Mesothelial cell of epicardium (in vitro differentiated cells): ENCODE measurements at regions not wholly inside any gene's neighbourhood (a gene's known extent, or its start where the extent isn't known, plus 50 kb on each side); places are given as distances from the start of the nearest gene placed in this dataset.

Experiments
- DNase-seq, 2 experiments: peaks; one replicate each; pipeline ENCODE4 v3.0.0; 2021; ENCODE audit warnings: low spot score in 2 of 2; ENCODE audit not compliant: unreplicated experiment in 2 of 2
- H3K27ac Mint-ChIP-seq: 2 replicates; pipeline ENCODE4 v1.8.0; 2021; ENCODE audit warnings: mixed read lengths
- H3K27me3 Mint-ChIP-seq: 2 replicates; pipeline ENCODE4 v1.8.0; 2021; ENCODE audit warnings: low read depth, mixed read lengths
- H3K36me3 Mint-ChIP-seq: 2 replicates; pipeline ENCODE4 v1.8.0; 2021; ENCODE audit warnings: mixed read lengths
- H3K4me1 Mint-ChIP-seq: 2 replicates; pipeline ENCODE4 v1.8.0; 2021; ENCODE audit warnings: mixed read lengths
- H3K4me3 Mint-ChIP-seq: 2 replicates; pipeline ENCODE4 v1.8.0; 2021; ENCODE audit warnings: mild to moderate bottlenecking, moderate library complexity, mixed read lengths
- H3K9me3 Mint-ChIP-seq: 2 replicates; pipeline ENCODE4 v1.8.0; 2021; ENCODE audit warnings: mixed read lengths
- TF ChIP-seq, protein P1 (sequence below): fragments of 200-600 bp; sonication (generic); IDR thresholded peaks from one replicate; pipeline ENCODE4 v1.5.0; 2021; ENCODE audit warnings: antibody characterized with exemption; ENCODE audit not compliant: unreplicated experiment

DNA sequence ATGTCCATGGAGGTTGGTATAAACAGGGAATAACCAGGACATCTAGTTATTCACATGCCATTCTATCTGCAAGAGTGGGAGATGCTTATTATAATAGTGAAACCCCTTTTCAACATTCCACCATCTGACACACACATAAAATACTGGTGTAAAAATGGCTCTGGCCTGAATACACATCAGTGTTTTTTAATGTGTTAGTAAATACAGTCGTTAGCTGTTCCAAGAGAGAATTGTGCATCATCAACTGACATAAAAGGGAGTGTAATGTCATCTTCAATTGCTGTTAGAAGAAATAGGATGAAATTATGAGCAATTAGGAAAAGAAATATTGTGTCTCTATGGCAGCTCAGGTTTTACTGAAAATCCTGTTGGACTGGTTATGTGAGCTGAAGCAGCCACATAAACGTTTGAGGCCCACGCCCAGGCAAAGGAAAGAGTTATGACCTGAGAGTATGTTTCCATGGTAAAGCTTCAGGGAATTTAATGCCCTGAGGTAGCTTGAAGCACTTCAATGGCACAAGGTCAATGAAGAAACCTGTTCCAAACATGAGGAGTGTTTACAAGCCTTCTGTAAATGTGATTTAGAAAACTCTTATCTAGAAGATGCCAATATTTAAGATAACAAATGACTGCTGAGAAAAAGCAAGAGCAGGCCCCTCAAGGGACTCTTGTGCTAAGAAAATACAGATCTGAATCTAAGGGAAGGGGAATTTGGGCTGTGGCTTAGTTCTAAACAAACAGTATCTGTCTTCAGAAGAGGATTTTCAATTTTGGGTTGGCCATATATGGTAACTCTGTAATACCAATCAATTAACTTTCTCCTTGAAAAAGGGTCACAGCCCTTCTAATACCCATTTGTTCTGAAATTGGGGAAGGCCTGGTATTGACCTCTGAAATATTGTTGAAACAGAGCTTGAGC lies 384.3 kb downstream of the SEC16B start:
- H3K9me3 Mint-ChIP-seq = no peaks in the 10 kb centered on the region
- peaks cover 55% of the 10 kb centered on the region for H3K4me1 Mint-ChIP-seq
- DNase-seq = peak; percentile 32 to 62
- H3K4me3 Mint-ChIP-seq = no peak overlapping the region
- H3K27me3 Mint-ChIP-seq = no peaks in the 10 kb centered on the region
- no peaks in the 10 kb centered on the region for H3K36me3 Mint-ChIP-seq
- TF ChIP-seq, protein P1, sequence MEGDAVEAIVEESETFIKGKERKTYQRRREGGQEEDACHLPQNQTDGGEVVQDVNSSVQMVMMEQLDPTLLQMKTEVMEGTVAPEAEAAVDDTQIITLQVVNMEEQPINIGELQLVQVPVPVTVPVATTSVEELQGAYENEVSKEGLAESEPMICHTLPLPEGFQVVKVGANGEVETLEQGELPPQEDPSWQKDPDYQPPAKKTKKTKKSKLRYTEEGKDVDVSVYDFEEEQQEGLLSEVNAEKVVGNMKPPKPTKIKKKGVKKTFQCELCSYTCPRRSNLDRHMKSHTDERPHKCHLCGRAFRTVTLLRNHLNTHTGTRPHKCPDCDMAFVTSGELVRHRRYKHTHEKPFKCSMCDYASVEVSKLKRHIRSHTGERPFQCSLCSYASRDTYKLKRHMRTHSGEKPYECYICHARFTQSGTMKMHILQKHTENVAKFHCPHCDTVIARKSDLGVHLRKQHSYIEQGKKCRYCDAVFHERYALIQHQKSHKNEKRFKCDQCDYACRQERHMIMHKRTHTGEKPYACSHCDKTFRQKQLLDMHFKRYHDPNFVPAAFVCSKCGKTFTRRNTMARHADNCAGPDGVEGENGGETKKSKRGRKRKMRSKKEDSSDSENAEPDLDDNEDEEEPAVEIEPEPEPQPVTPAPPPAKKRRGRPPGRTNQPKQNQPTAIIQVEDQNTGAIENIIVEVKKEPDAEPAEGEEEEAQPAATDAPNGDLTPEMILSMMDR = no peak
- H3K27ac Mint-ChIP-seq = peak overlapping the region; percentile 95

DNA sequence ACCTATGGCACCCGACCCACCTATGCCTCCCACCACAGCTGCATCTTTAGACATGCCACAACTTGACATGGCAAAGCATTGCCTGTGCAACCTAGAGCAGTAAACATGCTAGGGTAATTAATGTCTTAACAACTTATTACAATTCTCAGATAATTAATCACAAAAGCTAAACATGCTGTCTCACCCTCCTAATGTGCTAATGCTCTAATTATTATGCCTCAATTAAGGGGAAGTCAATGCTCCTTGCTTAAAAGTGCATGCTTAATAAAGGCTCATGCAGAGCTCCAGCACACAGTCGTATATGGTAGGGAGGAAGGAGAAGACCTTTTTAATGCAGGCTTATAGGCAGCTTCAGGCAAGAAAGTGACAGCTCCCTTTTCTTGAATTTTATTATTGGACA lies 396.0 kb downstream of the SEC16B start:
- DNase-seq = no peak
- H3K36me3 Mint-ChIP-seq = no peaks in the 10 kb centered on the region
- TF ChIP-seq, protein P1 = no peak
- H3K27ac Mint-ChIP-seq = no peak overlapping the region
- H3K4me1 Mint-ChIP-seq = peaks cover 5% of the 10 kb centered on the region
- H3K9me3 Mint-ChIP-seq = no peaks in the 10 kb centered on the region
- no peak overlapping the region for H3K4me3 Mint-ChIP-seq
- H3K27me3 Mint-ChIP-seq = no peaks in the 10 kb centered on the region

DNA sequence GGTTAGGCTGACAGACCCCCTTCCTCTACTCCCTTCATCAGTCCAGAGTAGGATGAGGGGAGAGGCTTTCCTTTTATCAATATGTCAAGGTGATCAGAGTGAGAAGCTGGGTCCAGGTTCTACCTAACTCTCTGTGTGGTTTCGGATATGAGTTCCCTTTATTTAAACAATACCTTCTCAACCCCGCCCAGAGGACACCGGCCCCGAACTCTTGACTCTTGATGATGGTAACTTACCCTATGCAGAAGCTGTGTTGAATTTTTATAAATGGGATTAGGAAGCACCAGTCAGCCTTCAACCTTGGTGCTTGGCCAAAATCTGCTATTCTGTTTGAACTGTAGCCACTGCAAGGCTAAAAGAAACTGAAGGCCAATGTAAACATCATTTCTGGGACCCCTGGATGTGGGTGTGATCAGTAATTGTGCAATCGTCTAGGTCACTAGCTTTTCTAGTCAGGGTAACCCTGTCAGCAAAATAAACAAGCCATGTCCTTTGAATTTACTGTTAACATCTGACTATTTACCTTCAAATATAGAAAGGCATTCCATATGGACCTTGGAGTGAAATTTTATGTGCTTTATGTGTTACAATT lies 398.3 kb downstream of the SEC16B start:
- H3K4me1 Mint-ChIP-seq = peaks cover 13% of the 10 kb centered on the region
- H3K27me3 Mint-ChIP-seq = no peaks in the 10 kb centered on the region
- no peak overlapping the region for H3K27ac Mint-ChIP-seq
- TF ChIP-seq, protein P1 = no peak
- no peak for DNase-seq
- no peaks in the 10 kb centered on the region for H3K36me3 Mint-ChIP-seq
- H3K9me3 Mint-ChIP-seq = no peaks in the 10 kb centered on the region
- H3K4me3 Mint-ChIP-seq = no peak overlapping the region

GRCh38 chr1:177571076-177571475 lies 398.8 kb downstream of the SEC16B start:
- TF ChIP-seq, protein P1 = no peak
- no peak overlapping the region for H3K27ac Mint-ChIP-seq

GRCh38 chr1:177569476-177569875 lies 398.7 kb downstream of the BRINP2 start:
- no peak overlapping the region for H3K4me3 Mint-ChIP-seq
- no peaks in the 10 kb centered on the region for H3K9me3 Mint-ChIP-seq
- no peaks in the 10 kb centered on the region for H3K27me3 Mint-ChIP-seq
- TF ChIP-seq, protein P1 = no peak
- no peaks in the 10 kb centered on the region for H3K36me3 Mint-ChIP-seq
- DNase-seq = no peak
- no peak overlapping the region for H3K27ac Mint-ChIP-seq
- peaks cover 13% of the 10 kb centered on the region for H3K4me1 Mint-ChIP-seq

More at GRCh38 chr1:177571076-177571475, 398.8 kb downstream of the SEC16B start:
- no peak for DNase-seq
- Mint-ChIP-seq H3K36me3 (no peaks in the 10 kb centered on the region), H3K9me3 (no peaks in the 10 kb centered on the region), H3K27me3 (no peaks in the 10 kb centered on the region), H3K4me3 (no peak overlapping the region), H3K4me1 (peaks cover 13% of the 10 kb centered on the region)
